ENCODE measurements at regions not wholly inside any gene's neighbourhood (a gene's known extent, or its start where the extent isn't known, plus 50 kb on each side); places are given as distances from the start of the nearest gene placed in this dataset.
"Not testable (repeated sequence)": the region's sequence is repeated elsewhere in the genome, so short reads cannot be mapped to it uniquely, and the experiment has no call there.

DNA sequence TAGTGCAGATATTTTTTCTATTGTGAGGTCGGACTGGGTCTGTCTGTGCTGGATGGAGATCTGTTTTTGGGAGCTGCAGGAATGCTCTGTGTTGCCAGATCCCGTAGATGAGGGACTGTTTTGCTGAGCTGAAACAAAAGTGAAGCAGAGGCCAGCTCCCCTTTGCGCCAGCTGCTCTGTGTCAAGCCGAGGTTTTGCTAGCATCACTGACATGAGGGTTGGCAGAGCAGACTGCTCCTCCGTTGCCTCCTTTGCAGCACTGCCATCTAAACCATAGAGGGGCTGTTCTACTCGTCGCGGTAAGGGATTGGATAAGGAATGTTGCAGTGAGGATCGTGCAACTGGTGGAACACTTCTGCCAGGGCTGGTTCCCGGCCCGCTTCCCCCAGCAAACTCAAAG, 215.9 kb upstream of the CCL2 start:
- TF ChIP-seq, protein P1, sequence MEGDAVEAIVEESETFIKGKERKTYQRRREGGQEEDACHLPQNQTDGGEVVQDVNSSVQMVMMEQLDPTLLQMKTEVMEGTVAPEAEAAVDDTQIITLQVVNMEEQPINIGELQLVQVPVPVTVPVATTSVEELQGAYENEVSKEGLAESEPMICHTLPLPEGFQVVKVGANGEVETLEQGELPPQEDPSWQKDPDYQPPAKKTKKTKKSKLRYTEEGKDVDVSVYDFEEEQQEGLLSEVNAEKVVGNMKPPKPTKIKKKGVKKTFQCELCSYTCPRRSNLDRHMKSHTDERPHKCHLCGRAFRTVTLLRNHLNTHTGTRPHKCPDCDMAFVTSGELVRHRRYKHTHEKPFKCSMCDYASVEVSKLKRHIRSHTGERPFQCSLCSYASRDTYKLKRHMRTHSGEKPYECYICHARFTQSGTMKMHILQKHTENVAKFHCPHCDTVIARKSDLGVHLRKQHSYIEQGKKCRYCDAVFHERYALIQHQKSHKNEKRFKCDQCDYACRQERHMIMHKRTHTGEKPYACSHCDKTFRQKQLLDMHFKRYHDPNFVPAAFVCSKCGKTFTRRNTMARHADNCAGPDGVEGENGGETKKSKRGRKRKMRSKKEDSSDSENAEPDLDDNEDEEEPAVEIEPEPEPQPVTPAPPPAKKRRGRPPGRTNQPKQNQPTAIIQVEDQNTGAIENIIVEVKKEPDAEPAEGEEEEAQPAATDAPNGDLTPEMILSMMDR (IDR thresholded peaks at IDR 0.05; ENCODE audit: low read length) = not testable (repeated sequence)
- not testable (repeated sequence) for TF ChIP-seq EZH2 (IDR thresholded peaks at IDR 0.05; ENCODE audit: borderline replicate concordance, low read length)
